ENCODE measurements at regions not wholly inside any gene's neighbourhood (a gene's known extent, or its start where the extent isn't known, plus 50 kb on each side); places are given as distances from the start of the nearest gene placed in this dataset.

GRCh38 chr5:4098226-4098625, 502.6 kb downstream of the IRX1 start:
- TF ChIP-seq CTCF (IDR thresholded peaks at IDR 0.05; ENCODE audit: extremely low read depth in 1 of 2, insufficient read depth in 1 of 2, low read depth in 1 of 2, low read length in 2 of 2) = no peak
- TF ChIP-seq JUN (IDR thresholded peaks at IDR 0.05; ENCODE audit: borderline replicate concordance, insufficient read depth, insufficient read length, low read depth) = no peak
- TF ChIP-seq EZH2 (IDR thresholded peaks at IDR 0.05; ENCODE audit: borderline replicate concordance, low read depth, low read length, severe bottlenecking) = no peak
- no peak for TF ChIP-seq POLR2A (IDR thresholded peaks at IDR 0.05; ENCODE audit: low read depth, low read length)
- no peak for TF ChIP-seq MYC (IDR thresholded peaks at IDR 0.05; ENCODE audit: low read depth, low read length)
- no peak for TF ChIP-seq GATA2 (IDR thresholded peaks at IDR 0.05; ENCODE audit: insufficient read depth, insufficient read length, low read depth, low read length)
- TF ChIP-seq POLR2AphosphoS5 (IDR thresholded peaks at IDR 0.05; ENCODE audit: insufficient read depth, low read depth, low read length) = no peak
- TF ChIP-seq MAX (IDR thresholded peaks at IDR 0.05; ENCODE audit: insufficient read depth, insufficient read length) = no peak
